ENCODE measurements at regions not wholly inside any gene's neighbourhood (a gene's known extent, or its start where the extent isn't known, plus 50 kb on each side); places are given as distances from the start of the nearest gene placed in this dataset.

DNA sequence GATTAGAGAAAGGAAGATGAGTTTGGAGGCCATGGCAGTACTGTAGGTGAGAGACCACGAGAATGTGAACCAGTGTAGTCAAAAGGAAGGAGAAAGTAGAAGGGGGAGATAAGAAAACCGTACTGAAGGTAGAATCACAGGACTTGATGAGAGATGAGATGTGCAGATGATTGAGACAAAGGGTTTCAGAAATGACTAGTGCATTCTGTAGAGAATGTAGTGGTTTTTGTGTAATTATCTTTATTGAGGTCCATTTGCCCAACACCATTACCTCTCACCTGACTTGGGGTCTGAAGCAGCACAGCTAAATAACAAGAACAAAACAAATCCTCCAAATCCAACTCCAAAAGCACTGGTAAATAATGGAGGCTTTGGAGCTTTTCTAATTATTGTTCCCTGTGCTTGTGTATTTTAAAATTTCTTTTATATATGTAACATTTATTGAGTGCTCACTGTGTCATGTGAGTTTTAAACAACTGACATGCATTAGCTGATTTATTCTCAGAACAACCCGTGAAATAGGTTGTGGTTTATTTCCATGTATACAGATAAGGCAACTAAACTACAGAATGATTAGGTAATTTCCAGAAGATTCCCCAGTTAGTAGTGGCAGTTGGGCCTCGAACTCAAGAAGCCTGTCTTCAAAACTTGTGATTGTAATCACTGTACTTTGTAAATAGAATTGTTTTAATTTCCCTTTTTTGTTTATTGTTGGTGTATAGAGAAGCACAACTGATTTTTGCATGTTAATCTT lies 390.0 kb downstream of the AEBP2 start:
- no peak for TF ChIP-seq POLR2A (IDR thresholded peaks at IDR 0.05)
- TF ChIP-seq POLR2AphosphoS5 (IDR thresholded peaks at IDR 0.05; ENCODE audit: insufficient read depth in 1 of 2, low read depth in 1 of 2), result no peak
- TF ChIP-seq, protein P1, sequence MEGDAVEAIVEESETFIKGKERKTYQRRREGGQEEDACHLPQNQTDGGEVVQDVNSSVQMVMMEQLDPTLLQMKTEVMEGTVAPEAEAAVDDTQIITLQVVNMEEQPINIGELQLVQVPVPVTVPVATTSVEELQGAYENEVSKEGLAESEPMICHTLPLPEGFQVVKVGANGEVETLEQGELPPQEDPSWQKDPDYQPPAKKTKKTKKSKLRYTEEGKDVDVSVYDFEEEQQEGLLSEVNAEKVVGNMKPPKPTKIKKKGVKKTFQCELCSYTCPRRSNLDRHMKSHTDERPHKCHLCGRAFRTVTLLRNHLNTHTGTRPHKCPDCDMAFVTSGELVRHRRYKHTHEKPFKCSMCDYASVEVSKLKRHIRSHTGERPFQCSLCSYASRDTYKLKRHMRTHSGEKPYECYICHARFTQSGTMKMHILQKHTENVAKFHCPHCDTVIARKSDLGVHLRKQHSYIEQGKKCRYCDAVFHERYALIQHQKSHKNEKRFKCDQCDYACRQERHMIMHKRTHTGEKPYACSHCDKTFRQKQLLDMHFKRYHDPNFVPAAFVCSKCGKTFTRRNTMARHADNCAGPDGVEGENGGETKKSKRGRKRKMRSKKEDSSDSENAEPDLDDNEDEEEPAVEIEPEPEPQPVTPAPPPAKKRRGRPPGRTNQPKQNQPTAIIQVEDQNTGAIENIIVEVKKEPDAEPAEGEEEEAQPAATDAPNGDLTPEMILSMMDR (IDR thresholded peaks at IDR 0.05), result no peak
- intact Hi-C loops (cut with DNase I), result no loop called here
- no peak for DNase-seq (ENCODE audit: extremely low spot score in 2 of 2)
- Histone ChIP-seq H3K27me3 (no peaks in the 10 kb centered on the region), H3K4me3 (no peak overlapping the region), H3K4me1 (no peaks in the 10 kb centered on the region), H3K27ac (no peak overlapping the region), H3K9me3 (no peaks in the 10 kb centered on the region), H3K36me3 (no peaks in the 10 kb centered on the region)

DNA sequence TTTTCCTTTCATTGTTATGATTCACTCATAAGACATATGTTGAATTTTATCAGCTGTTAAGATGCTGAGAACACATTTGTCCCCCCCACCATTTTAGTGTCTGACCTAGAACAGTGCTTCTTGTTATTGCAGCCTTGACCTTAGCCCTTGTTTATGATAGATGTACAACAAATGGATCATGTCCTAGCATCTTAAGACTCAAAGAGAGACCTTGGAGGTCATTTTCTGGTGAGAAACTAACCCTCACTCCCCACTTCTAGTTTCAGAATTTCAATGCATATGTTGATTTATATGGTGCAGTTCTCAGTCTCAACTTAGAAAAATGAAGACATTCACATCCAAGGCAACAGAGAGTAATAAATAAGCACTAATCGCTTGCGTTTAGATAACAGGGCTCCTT lies 391.2 kb downstream of the AEBP2 start:
- no peaks in the 10 kb centered on the region for H3K9me3 ChIP-seq
- TF ChIP-seq POLR2AphosphoS5 (IDR thresholded peaks at IDR 0.05; ENCODE audit: insufficient read depth in 1 of 2, low read depth in 1 of 2) (no peak), POLR2A (IDR thresholded peaks at IDR 0.05) (no peak)
- TF ChIP-seq, protein P1 (IDR thresholded peaks at IDR 0.05), result no peak
- intact Hi-C loops (cut with DNase I), result no loop called here

DNA sequence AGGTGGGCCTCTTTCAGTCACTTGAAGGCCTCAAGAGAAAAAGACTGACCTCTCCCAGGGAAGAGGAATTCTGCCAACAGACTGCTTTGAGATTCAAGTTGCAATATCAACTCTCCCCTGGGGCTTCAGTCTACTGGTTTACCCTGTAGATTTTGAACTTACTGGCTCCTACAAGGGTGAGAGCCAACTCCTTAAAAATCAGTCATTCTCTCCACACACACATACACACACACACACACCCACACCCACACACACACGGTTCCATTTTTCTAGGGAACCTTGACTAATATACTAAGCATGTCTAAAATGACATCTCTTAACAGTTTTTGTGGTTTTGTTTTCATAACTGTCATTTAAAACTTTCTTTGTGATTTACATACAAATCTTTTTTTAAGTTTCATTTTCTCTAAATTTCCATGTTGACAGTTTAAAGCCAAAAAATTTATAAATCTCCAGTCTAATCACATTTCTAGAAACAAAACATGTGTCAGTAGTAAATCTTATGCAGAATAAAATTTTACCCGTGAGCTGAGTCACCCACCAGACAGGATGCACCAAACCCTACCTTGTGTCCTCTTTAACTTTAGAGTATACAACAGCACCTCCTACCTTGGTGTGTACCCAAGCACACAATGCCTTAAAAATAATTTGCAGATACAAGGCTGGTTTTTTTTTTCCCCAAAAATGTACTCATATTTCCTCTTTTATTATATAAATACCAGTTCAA lies 394.6 kb downstream of the AEBP2 start:
- no peaks in the 10 kb centered on the region for H3K36me3 ChIP-seq
- DNase-seq (ENCODE audit: extremely low spot score in 2 of 2), result no peak
- TF ChIP-seq POLR2AphosphoS5 (IDR thresholded peaks at IDR 0.05; ENCODE audit: insufficient read depth in 1 of 2, low read depth in 1 of 2), result no peak
- TF ChIP-seq, protein P1 (IDR thresholded peaks at IDR 0.05), result no peak
- TF ChIP-seq POLR2A (IDR thresholded peaks at IDR 0.05), result no peak

More for the DNA sequence above, 391.2 kb downstream of the AEBP2 start:
- no peaks in the 10 kb centered on the region for H3K36me3 ChIP-seq
- DNase-seq (ENCODE audit: extremely low spot score in 2 of 2), result no peak
- H3K4me3 ChIP-seq, result no peak overlapping the region
- H3K4me1 ChIP-seq, result no peaks in the 10 kb centered on the region
- no peaks in the 10 kb centered on the region for H3K27me3 ChIP-seq
- H3K27ac ChIP-seq, result no peak overlapping the region

DNA sequence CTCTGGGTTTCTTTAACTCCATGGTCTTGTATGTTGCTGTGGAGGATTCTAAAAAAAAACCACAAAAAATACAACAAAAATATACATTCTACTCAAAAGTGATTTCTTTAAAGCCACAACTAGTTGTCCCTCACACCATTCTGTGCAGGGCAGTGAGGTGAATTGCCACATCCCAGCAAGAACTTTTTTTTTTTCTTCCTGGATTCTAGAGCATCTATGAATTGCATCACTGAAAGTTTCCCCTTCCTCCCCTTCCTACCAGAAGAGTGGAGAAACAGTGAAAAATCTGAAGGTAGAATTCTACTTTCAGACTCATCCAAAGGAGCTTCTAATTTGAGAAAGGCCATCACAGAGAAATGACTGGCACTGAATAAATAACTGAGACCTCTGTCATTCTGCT lies 395.3 kb downstream of the AEBP2 start:
- Histone ChIP-seq H3K4me1 (no peaks in the 10 kb centered on the region), H3K27me3 (no peaks in the 10 kb centered on the region), H3K27ac (no peak overlapping the region), H3K4me3 (no peak overlapping the region), H3K9me3 (no peaks in the 10 kb centered on the region), H3K36me3 (no peaks in the 10 kb centered on the region)
- TF ChIP-seq POLR2AphosphoS5 (IDR thresholded peaks at IDR 0.05; ENCODE audit: insufficient read depth in 1 of 2, low read depth in 1 of 2), result no peak
- TF ChIP-seq, protein P1 (IDR thresholded peaks at IDR 0.05), result no peak
- TF ChIP-seq POLR2A (IDR thresholded peaks at IDR 0.05), result no peak
- intact Hi-C loops (cut with DNase I), result no loop called here
- DNase-seq (ENCODE audit: extremely low spot score in 2 of 2), result no peak

More for the DNA sequence above, 394.6 kb downstream of the AEBP2 start:
- H3K9me3 ChIP-seq, result no peaks in the 10 kb centered on the region
- H3K4me3 ChIP-seq, result no peak overlapping the region
- no peaks in the 10 kb centered on the region for H3K4me1 ChIP-seq
- intact Hi-C loops (cut with DNase I), result no loop called here
- no peaks in the 10 kb centered on the region for H3K27me3 ChIP-seq
- no peak overlapping the region for H3K27ac ChIP-seq

DNA sequence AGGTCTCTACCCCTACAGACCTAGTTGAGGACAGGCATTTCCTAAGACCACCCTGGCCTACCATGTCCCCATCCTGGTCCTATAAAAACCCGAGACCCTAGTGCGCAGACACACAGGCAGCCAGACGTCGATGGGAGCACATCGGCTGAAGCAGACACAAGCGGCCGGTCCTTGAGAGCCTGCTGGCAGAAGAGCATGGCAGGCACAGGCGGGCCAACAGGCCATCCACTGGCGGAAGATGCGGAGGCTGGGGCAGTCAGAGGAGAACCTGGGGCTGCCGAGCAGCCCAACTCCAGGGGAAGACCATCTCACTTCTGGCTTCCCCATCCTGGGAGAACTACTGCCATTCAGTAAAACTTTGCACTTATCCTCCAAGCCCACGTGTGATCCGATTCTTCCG lies 396.8 kb downstream of the AEBP2 start:
- no peak for DNase-seq (ENCODE audit: extremely low spot score in 2 of 2)
- H3K4me3 ChIP-seq, result no peak overlapping the region
- no peaks in the 10 kb centered on the region for H3K4me1 ChIP-seq
- H3K36me3 ChIP-seq, result no peaks in the 10 kb centered on the region
- H3K27me3 ChIP-seq, result no peaks in the 10 kb centered on the region
- TF ChIP-seq, protein P1 (IDR thresholded peaks at IDR 0.05), result no peak
- TF ChIP-seq POLR2A (IDR thresholded peaks at IDR 0.05), result no peak
- no peak for TF ChIP-seq POLR2AphosphoS5 (IDR thresholded peaks at IDR 0.05; ENCODE audit: insufficient read depth in 1 of 2, low read depth in 1 of 2)
- intact Hi-C loops (cut with DNase I), result no loop called here
- no peaks in the 10 kb centered on the region for H3K9me3 ChIP-seq
- no peak overlapping the region for H3K27ac ChIP-seq
